Endothelial cell of umbilical vein (primary cell): ENCODE measurements at regions not wholly inside any gene's neighbourhood (a gene's known extent, or its start where the extent isn't known, plus 50 kb on each side); places are given as distances from the start of the nearest gene placed in this dataset.
"Not testable (repeated sequence)": the region's sequence is repeated elsewhere in the genome, so short reads cannot be mapped to it uniquely, and the experiment has no call there.

Source experiments
- EZH2 ChIP-seq: IDR thresholded peaks from 2 replicates; pipeline ENCODE4 v1.6.1; 2012; ENCODE audit warnings: borderline replicate concordance, low read depth, mild to moderate bottlenecking, moderate library complexity, low read length, inconsistent platforms; ENCODE audit not compliant: severe bottlenecking
- GATA2 ChIP-seq: IDR thresholded peaks from 2 replicates; pipeline ENCODE4 v1.7.0; 2011; ENCODE audit warnings: low read depth, mild to moderate bottlenecking, moderate library complexity, mixed read lengths, low read length; ENCODE audit not compliant: insufficient read length, insufficient read depth
- JUN ChIP-seq: IDR thresholded peaks from 2 replicates; pipeline ENCODE4 v1.6.1; 2011; ENCODE audit warnings: borderline replicate concordance, low read depth; ENCODE audit not compliant: insufficient read length, insufficient read depth
- MYC ChIP-seq: IDR thresholded peaks from one replicate; pipeline ENCODE4 v1.6.1; 2011; ENCODE audit warnings: mild to moderate bottlenecking, low read depth, low read length
- POLR2A ChIP-seq: IDR thresholded peaks from 2 replicates; pipeline ENCODE4 v1.6.1; 2012; ENCODE audit warnings: low read depth, mild to moderate bottlenecking, control low read depth, low read length
- POLR2AphosphoS5 ChIP-seq: IDR thresholded peaks from 2 replicates; pipeline ENCODE4 v1.6.1; 2012; ENCODE audit warnings: low read depth, mild to moderate bottlenecking, control low read depth, low read length, moderate library complexity; ENCODE audit not compliant: insufficient read depth
- TF ChIP-seq, protein P1 (sequence below), 2 donors: IDR thresholded peaks; 1 replicate in 1 of 2; 2 replicates in 1 of 2; pipeline ENCODE4 v1.5.1; 2011; ENCODE audit warnings: low read length in 2 of 2, mild to moderate bottlenecking in 2 of 2, moderate library complexity in 2 of 2, control low read depth in 1 of 2, inconsistent platforms in 1 of 2, low read depth in 1 of 2; ENCODE audit not compliant: insufficient read depth in 1 of 2; ENCODE audit errors: extremely low read depth in 1 of 2
- TF ChIP-seq, protein P2 (sequence below): IDR thresholded peaks from 2 replicates; pipeline ENCODE4 v1.6.1; 2011; ENCODE audit not compliant: insufficient read depth, insufficient read length

DNA sequence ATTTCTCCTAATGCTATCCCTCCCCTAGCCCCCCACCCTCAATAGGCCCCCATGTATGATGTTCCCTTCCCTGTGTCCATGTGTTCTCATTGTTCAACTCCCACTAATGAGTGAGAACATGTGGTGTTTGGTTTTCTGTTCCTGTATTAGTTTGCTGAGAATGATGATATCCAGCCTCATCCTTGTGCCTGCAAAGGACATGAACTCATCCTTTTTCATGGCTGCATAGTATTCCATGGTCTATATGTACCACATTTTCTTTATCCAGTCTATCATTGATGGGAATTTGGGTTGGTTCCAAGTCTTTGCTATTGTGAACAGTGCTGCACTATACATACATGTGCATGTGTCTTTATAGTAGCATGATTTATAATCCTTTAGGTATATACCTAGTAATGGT, 217.5 kb upstream of the ASCC3 start:
- TF ChIP-seq, protein P1, sequence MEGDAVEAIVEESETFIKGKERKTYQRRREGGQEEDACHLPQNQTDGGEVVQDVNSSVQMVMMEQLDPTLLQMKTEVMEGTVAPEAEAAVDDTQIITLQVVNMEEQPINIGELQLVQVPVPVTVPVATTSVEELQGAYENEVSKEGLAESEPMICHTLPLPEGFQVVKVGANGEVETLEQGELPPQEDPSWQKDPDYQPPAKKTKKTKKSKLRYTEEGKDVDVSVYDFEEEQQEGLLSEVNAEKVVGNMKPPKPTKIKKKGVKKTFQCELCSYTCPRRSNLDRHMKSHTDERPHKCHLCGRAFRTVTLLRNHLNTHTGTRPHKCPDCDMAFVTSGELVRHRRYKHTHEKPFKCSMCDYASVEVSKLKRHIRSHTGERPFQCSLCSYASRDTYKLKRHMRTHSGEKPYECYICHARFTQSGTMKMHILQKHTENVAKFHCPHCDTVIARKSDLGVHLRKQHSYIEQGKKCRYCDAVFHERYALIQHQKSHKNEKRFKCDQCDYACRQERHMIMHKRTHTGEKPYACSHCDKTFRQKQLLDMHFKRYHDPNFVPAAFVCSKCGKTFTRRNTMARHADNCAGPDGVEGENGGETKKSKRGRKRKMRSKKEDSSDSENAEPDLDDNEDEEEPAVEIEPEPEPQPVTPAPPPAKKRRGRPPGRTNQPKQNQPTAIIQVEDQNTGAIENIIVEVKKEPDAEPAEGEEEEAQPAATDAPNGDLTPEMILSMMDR (IDR thresholded peaks at IDR 0.05; ENCODE audit: extremely low read depth in 1 of 2, insufficient read depth in 1 of 2, low read depth in 1 of 2, low read length in 2 of 2): not testable (repeated sequence)
- not testable (repeated sequence) for TF ChIP-seq POLR2A, POLR2AphosphoS5, GATA2, MYC, EZH2, JUN
- TF ChIP-seq, protein P2, sequence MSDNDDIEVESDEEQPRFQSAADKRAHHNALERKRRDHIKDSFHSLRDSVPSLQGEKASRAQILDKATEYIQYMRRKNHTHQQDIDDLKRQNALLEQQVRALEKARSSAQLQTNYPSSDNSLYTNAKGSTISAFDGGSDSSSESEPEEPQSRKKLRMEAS: not testable (repeated sequence)
